Loucy (cell line): ENCODE measurements at regions not wholly inside any gene's neighbourhood (a gene's known extent, or its start where the extent isn't known, plus 50 kb on each side); places are given as distances from the start of the nearest gene placed in this dataset.
"Not testable (repeated sequence)": the region's sequence is repeated elsewhere in the genome, so short reads cannot be mapped to it uniquely, and the experiment has no call there.

Experiments used
- H2AFZ ChIP-seq: fragments of 200-600 bp; sonication (generic); 2 replicates; pipeline ENCODE4 v1.6.0; 2016; ENCODE audit warnings: antibody characterized with exemption, mild to moderate bottlenecking, low read length, moderate library complexity
- H3F3A ChIP-seq: fragments of 200-600 bp; 2 replicates; pipeline ENCODE4 v1.6.0; 2016; ENCODE audit warnings: antibody characterized with exemption, low read depth, mild to moderate bottlenecking
- H3K27me3 ChIP-seq: fragments of 200-600 bp; sonication (generic); 2 replicates; pipeline ENCODE4 v1.6.1; 2014; ENCODE audit warnings: low read length, mild to moderate bottlenecking; ENCODE audit not compliant: insufficient read depth, poor library complexity, severe bottlenecking
- H3K36me3 ChIP-seq: fragments of 200-600 bp; sonication (generic); 2 replicates; pipeline ENCODE4 v1.6.1; 2016; ENCODE audit warnings: low read length; ENCODE audit not compliant: insufficient read depth
- H3K4me1 ChIP-seq: fragments of 200-600 bp; sonication (generic); 2 replicates; pipeline ENCODE4 v1.5.1; 2014; ENCODE audit warnings: low read length, mild to moderate bottlenecking; ENCODE audit not compliant: insufficient read depth, poor library complexity, severe bottlenecking
- H3K4me2 ChIP-seq: fragments of 200-600 bp; sonication (generic); 2 replicates; pipeline ENCODE4 v1.6.0; 2014; ENCODE audit warnings: antibody characterized with exemption, low read length, low read depth, mild to moderate bottlenecking; ENCODE audit not compliant: poor library complexity, severe bottlenecking
- H3K4me3 ChIP-seq: fragments of 200-600 bp; sonication (generic); 2 replicates; pipeline ENCODE4 v1.5.1; 2014; ENCODE audit warnings: low read length, mild to moderate bottlenecking, mixed read lengths; ENCODE audit not compliant: poor library complexity, severe bottlenecking
- H3K79me2 ChIP-seq: fragments of 200-600 bp; sonication (generic); 2 replicates; pipeline ENCODE4 v1.6.1; 2014; ENCODE audit warnings: low read length; ENCODE audit not compliant: insufficient read depth
- H3K9ac ChIP-seq: fragments of 200-600 bp; sonication (generic); 2 replicates; pipeline ENCODE4 v1.6.0; 2014; ENCODE audit warnings: mild to moderate bottlenecking, low read depth, low read length, moderate library complexity; ENCODE audit not compliant: poor library complexity, severe bottlenecking
- H3K9me2 ChIP-seq: fragments of 200-600 bp; sonication (generic); replicated peaks from 2 replicates; pipeline ENCODE4 v1.6.1; 2016; ENCODE audit warnings: low read depth, low read length, mixed read lengths
- H3K9me3 ChIP-seq: fragments of 200-600 bp; sonication (generic); 2 replicates; pipeline ENCODE4 v1.6.1; 2014; ENCODE audit warnings: mild to moderate bottlenecking, antibody characterized with exemption, low read length, low read depth; ENCODE audit not compliant: insufficient read depth
- H4K20me1 ChIP-seq: fragments of 200-600 bp; sonication (generic); 2 replicates; pipeline ENCODE4 v1.6.0; 2014; ENCODE audit warnings: antibody characterized with exemption, low read length, mild to moderate bottlenecking; ENCODE audit not compliant: insufficient read depth, poor library complexity, severe bottlenecking
- CTCF ChIP-seq: fragments of 200-600 bp; sonication (generic); conservative IDR thresholded peaks from 2 replicates; pipeline ENCODE4 v1.5.1; 2014; ENCODE audit warnings: mild to moderate bottlenecking, antibody characterized with exemption, low read length
- EZH2phosphoT487 ChIP-seq: fragments of 200-600 bp; IDR thresholded peaks from 2 replicates; pipeline ENCODE4 v1.6.1; 2018; ENCODE audit warnings: antibody characterized with exemption, mild to moderate bottlenecking, moderate library complexity, borderline replicate concordance

- no peaks in the 10 kb centered on the region for H3K27me3 ChIP-seq
- H3K4me2 ChIP-seq: no peak overlapping the region
- no peaks in the 10 kb centered on the region for H3K36me3 ChIP-seq
- H3K9me3 ChIP-seq: no peaks in the 10 kb centered on the region
- H3K4me1 ChIP-seq: no peaks in the 10 kb centered on the region
- no peaks in the 10 kb centered on the region for H3F3A ChIP-seq
- no peaks in the 10 kb centered on the region for H3K9me2 ChIP-seq
- no peak overlapping the region for H3K4me3 ChIP-seq
- H3K9ac ChIP-seq: no peak overlapping the region
- TF ChIP-seq EZH2phosphoT487 (no peak), CTCF (no peak)
- no peaks in the 10 kb centered on the region for H3K79me2 ChIP-seq
- H2AFZ ChIP-seq: no peak overlapping the region
- no peaks in the 10 kb centered on the region for H4K20me1 ChIP-seq
Observed at GRCh38 chr3:181183764-181184163, 194.2 kb upstream of the DNAJC19 start.

GRCh38 chr3:181183057-181183456 is 193.5 kb upstream of the DNAJC19 start:
- not testable (repeated sequence) for H3K27me3 ChIP-seq, H3K4me3 ChIP-seq, H4K20me1 ChIP-seq, H3F3A ChIP-seq, H3K4me1 ChIP-seq, H2AFZ ChIP-seq, H3K4me2 ChIP-seq, H3K9me3 ChIP-seq, H3K9me2 ChIP-seq, H3K79me2 ChIP-seq, H3K9ac ChIP-seq, H3K36me3 ChIP-seq

GRCh38 chr3:181178991-181179390 is 189.5 kb upstream of the DNAJC19 start:
- no peaks in the 10 kb centered on the region for H3K9me3 ChIP-seq
- TF ChIP-seq EZH2phosphoT487 (no peak), CTCF (no peak)
- H3K9me2 ChIP-seq: no peaks in the 10 kb centered on the region

GRCh38 chr3:181176601-181177000 is 187.1 kb upstream of the DNAJC19 start:
- no peaks in the 10 kb centered on the region for H3K9me2 ChIP-seq

More at GRCh38 chr3:181178991-181179390, 189.5 kb upstream of the DNAJC19 start:
- H3K36me3 ChIP-seq: no peaks in the 10 kb centered on the region
- no peaks in the 10 kb centered on the region for H4K20me1 ChIP-seq
- no peak overlapping the region for H3K4me3 ChIP-seq
- no peaks in the 10 kb centered on the region for H3F3A ChIP-seq
- no peak overlapping the region for H3K9ac ChIP-seq
- no peaks in the 10 kb centered on the region for H3K79me2 ChIP-seq
- H3K4me1 ChIP-seq: no peaks in the 10 kb centered on the region
- H3K27me3 ChIP-seq: no peaks in the 10 kb centered on the region
- H2AFZ ChIP-seq: no peak overlapping the region
- no peak overlapping the region for H3K4me2 ChIP-seq

More at GRCh38 chr3:181176601-181177000, 187.1 kb upstream of the DNAJC19 start:
- Histone ChIP-seq H3K9me3 (no peaks in the 10 kb centered on the region), H2AFZ (no peak overlapping the region), H3F3A (no peaks in the 10 kb centered on the region), H3K79me2 (no peaks in the 10 kb centered on the region), H3K4me1 (no peaks in the 10 kb centered on the region), H3K9ac (no peak overlapping the region), H3K4me3 (no peak overlapping the region), H3K4me2 (no peak overlapping the region), H3K27me3 (no peaks in the 10 kb centered on the region), H4K20me1 (no peaks in the 10 kb centered on the region), H3K36me3 (no peaks in the 10 kb centered on the region)
- no peak for TF ChIP-seq EZH2phosphoT487
- TF ChIP-seq CTCF: peak; percentile 65
